ENCODE measurements at regions not wholly inside any gene's neighbourhood (a gene's known extent, or its start where the extent isn't known, plus 50 kb on each side); places are given as distances from the start of the nearest gene placed in this dataset.

DNA sequence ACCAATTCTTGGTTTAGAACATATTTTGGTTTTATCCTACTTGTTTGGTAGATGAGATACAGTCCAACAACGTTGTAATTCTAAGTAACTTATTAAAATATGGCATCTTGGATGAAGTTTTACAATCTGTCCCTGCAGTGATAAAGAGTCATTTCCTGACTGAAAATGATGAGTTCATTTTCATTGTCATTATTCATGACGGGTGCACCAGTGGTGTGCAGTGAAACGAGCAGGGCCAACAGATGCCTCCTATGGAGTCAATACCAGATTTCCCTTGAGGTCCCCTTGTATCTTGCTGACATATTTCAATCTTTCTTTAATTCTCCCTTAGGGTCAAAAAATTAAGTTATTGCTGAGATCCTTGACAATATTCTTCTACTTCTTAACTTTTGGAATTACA is 438.5 kb downstream of the LRIG3 start (continued):
- TF ChIP-seq, protein P1, sequence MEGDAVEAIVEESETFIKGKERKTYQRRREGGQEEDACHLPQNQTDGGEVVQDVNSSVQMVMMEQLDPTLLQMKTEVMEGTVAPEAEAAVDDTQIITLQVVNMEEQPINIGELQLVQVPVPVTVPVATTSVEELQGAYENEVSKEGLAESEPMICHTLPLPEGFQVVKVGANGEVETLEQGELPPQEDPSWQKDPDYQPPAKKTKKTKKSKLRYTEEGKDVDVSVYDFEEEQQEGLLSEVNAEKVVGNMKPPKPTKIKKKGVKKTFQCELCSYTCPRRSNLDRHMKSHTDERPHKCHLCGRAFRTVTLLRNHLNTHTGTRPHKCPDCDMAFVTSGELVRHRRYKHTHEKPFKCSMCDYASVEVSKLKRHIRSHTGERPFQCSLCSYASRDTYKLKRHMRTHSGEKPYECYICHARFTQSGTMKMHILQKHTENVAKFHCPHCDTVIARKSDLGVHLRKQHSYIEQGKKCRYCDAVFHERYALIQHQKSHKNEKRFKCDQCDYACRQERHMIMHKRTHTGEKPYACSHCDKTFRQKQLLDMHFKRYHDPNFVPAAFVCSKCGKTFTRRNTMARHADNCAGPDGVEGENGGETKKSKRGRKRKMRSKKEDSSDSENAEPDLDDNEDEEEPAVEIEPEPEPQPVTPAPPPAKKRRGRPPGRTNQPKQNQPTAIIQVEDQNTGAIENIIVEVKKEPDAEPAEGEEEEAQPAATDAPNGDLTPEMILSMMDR (IDR thresholded peaks at IDR 0.05 in 2 of 3, conservative IDR thresholded peaks at IDR 0.05 in 1 of 3; ENCODE audit: borderline replicate concordance in 1 of 3, insufficient read depth in 1 of 3, low read depth in 2 of 3, low read length in 2 of 3), result no peak
- TF ChIP-seq, protein P2, sequence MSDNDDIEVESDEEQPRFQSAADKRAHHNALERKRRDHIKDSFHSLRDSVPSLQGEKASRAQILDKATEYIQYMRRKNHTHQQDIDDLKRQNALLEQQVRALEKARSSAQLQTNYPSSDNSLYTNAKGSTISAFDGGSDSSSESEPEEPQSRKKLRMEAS (IDR thresholded peaks at IDR 0.05), result no peak

DNA sequence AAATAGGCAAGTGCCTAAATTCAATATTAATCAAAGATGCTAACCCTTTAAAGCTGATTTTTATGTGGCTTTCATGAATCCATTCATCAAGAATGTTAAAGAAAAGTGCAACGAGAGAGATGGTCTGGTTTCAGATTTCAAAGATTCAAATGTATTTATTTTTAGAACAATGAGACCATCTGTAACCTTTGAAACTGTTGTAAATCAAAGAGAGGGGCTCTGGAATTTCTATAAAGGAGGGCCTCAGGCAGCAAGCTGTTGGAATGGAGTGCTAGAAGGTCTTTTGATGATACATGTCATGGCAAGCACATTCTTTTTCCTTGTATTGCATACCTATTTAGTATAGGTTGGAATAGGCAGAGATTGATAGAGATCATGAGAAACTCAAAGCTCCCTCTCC is 433.0 kb downstream of the LRIG3 start:
- no peak for TF ChIP-seq CBX3 (IDR thresholded peaks at IDR 0.05; ENCODE audit: low read depth)
- TF ChIP-seq, protein P3, sequence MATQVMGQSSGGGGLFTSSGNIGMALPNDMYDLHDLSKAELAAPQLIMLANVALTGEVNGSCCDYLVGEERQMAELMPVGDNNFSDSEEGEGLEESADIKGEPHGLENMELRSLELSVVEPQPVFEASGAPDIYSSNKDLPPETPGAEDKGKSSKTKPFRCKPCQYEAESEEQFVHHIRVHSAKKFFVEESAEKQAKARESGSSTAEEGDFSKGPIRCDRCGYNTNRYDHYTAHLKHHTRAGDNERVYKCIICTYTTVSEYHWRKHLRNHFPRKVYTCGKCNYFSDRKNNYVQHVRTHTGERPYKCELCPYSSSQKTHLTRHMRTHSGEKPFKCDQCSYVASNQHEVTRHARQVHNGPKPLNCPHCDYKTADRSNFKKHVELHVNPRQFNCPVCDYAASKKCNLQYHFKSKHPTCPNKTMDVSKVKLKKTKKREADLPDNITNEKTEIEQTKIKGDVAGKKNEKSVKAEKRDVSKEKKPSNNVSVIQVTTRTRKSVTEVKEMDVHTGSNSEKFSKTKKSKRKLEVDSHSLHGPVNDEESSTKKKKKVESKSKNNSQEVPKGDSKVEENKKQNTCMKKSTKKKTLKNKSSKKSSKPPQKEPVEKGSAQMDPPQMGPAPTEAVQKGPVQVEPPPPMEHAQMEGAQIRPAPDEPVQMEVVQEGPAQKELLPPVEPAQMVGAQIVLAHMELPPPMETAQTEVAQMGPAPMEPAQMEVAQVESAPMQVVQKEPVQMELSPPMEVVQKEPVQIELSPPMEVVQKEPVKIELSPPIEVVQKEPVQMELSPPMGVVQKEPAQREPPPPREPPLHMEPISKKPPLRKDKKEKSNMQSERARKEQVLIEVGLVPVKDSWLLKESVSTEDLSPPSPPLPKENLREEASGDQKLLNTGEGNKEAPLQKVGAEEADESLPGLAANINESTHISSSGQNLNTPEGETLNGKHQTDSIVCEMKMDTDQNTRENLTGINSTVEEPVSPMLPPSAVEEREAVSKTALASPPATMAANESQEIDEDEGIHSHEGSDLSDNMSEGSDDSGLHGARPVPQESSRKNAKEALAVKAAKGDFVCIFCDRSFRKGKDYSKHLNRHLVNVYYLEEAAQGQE (IDR thresholded peaks at IDR 0.05; ENCODE audit: low read depth), result no peak
- TF ChIP-seq ELF1 (IDR thresholded peaks at IDR 0.05; ENCODE audit: borderline replicate concordance, low read depth), result no peak
- no peak for TF ChIP-seq TCF7L2 (IDR thresholded peaks at IDR 0.05; ENCODE audit: borderline replicate concordance, extremely low read depth, insufficient read depth, insufficient read length)
- TF ChIP-seq ZFX (IDR thresholded peaks at IDR 0.05), result no peak
- TF ChIP-seq ZNF274 (IDR thresholded peaks at IDR 0.05; ENCODE audit: low read depth, low read length), result no peak
- TF ChIP-seq, protein P2 (IDR thresholded peaks at IDR 0.05), result no peak
- ChIA-PET CTCF (no interaction called here), POLR2A (no interaction called here), RAD21 (ENCODE audit: low non-redundant PET in 1 of 2, low total read pairs in 2 of 2, uncharacterized antibody in 2 of 2, unreplicated experiment in 2 of 2) (no interaction called here)
- no peaks in the 10 kb centered on the region for H3K9me3 ChIP-seq (ENCODE audit: control insufficient read depth in 1 of 2, insufficient read depth in 1 of 2, low read depth in 1 of 2, low read length in 2 of 2)
- no peak overlapping the region for H3K9ac ChIP-seq (ENCODE audit: low read length)
- H3K27me3 ChIP-seq (ENCODE audit: insufficient read depth, low read length), result no peaks in the 10 kb centered on the region
- no peak overlapping the region for H3K4me3 ChIP-seq (replicated peaks in 1 of 2; ENCODE audit: low read depth in 1 of 2, low read length in 2 of 2)
- no peak overlapping the region for H3K27ac ChIP-seq (ENCODE audit: low read depth, low read length)
- intact Hi-C loops (cut with micrococcal nuclease), result no loop called here
- H3K4me1 ChIP-seq (ENCODE audit: control insufficient read depth in 1 of 2, insufficient read depth in 2 of 2, low read length in 2 of 2), result no peaks in the 10 kb centered on the region
- no peaks in the 10 kb centered on the region for H3K79me2 ChIP-seq (ENCODE audit: insufficient read depth, low read length)
- DNase-seq (ENCODE audit: low read depth, low spot score) (no peak), ATAC-seq (no peak)
- BruUV-seq (replicated peaks), result no TSS peak
- H4K20me1 ChIP-seq (ENCODE audit: insufficient read depth), result no peaks in the 10 kb centered on the region
- no peak overlapping the region for H2AFZ ChIP-seq (ENCODE audit: low read depth, low read length, poor library complexity, severe bottlenecking)
- H3K9me2 ChIP-seq (ENCODE audit: insufficient read depth), result no peaks in the 10 kb centered on the region
- no peak overlapping the region for H3K4me2 ChIP-seq (ENCODE audit: low read length)
- H3K36me3 ChIP-seq (ENCODE audit: control insufficient read depth in 1 of 2, insufficient read depth in 2 of 2, low read length in 2 of 2), result no peaks in the 10 kb centered on the region
